ENCODE measurements at regions not wholly inside any gene's neighbourhood (a gene's known extent, or its start where the extent isn't known, plus 50 kb on each side); places are given as distances from the start of the nearest gene placed in this dataset.
"Not testable (repeated sequence)": the region's sequence is repeated elsewhere in the genome, so short reads cannot be mapped to it uniquely, and the experiment has no call there.

GRCh38 chr1:174105086-174105485 is 54.2 kb upstream of the RABGAP1L start:
- Histone ChIP-seq H3K27ac (ENCODE audit: low read depth, low read length) (no peak overlapping the region), H3K27me3 (ENCODE audit: insufficient read depth, low read length) (no peaks in the 10 kb centered on the region), H3K36me3 (ENCODE audit: insufficient read depth, low read length) (no peaks in the 10 kb centered on the region), H3K4me1 (ENCODE audit: insufficient read depth, low read length) (no peaks in the 10 kb centered on the region), H3K4me3 (ENCODE audit: low read length in 2 of 2) (no peak overlapping the region), H3K9me3 (ENCODE audit: control insufficient read depth in 1 of 2, low read length in 2 of 2) (no peaks in the 10 kb centered on the region)
- H3K36me3 Mint-ChIP-seq: no peaks in the 10 kb centered on the region
- no peak overlapping the region for H3K4me3 Mint-ChIP-seq
- H3K27me3 Mint-ChIP-seq: peaks cover 0 to 3% of the 10 kb centered on the region in 2 donors
- ChIA-PET CTCF (ENCODE audit: partially characterized antibody) (interaction anchor here (1.2 to 1.5 kb wide), 2 partner anchors 9 to 113 kb away, joined by 4 to 7 read pairs; no protein-coding TSS in a partner anchor), POLR2A (ENCODE audit: partially characterized antibody) (no interaction called here)
- intact Hi-C loops (cut with micrococcal nuclease): no loop called here
- peaks cover 0 to 1% (median 0%) of the 10 kb centered on the region in 8 donors for H3K9me3 Mint-ChIP-seq
- DNase-seq: no peak
- peak overlapping the region in 1 of 7 donors; percentile 42 for H3K27ac Mint-ChIP-seq
- H3K4me1 Mint-ChIP-seq: no peaks in the 10 kb centered on the region

- POLR2A ChIA-PET (ENCODE audit: partially characterized antibody): no interaction called here
- peaks cover 0 to 3% of the 10 kb centered on the region in 2 donors for H3K27me3 Mint-ChIP-seq
These were observed 55.6 kb upstream of the RABGAP1L start for GRCh38 chr1:174103766-174104165.

DNA sequence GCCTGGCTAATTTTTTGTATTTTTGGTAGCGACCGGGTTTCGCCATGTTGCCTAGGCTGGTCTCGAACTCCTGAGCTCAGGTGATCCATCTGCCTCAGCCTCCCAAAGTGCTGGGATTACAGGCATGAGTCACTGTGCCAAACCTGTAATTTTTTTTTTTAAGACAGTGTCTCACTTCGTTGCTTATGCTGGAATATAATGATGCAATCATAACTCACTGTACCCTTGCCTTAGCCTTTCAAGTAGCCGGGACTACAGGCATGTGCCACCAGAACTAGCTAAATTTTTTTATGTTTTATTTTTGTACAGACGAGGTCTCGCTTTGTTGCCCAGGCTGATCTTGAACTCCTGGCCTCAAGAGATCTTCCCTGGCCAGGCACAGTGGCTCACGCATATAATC is 57.3 kb upstream of the RABGAP1L start:
- H3K27ac Mint-ChIP-seq; CTCF ChIA-PET (ENCODE audit: partially characterized antibody); DNase-seq; H3K4me3 ChIP-seq (ENCODE audit: low read length in 2 of 2); H3K4me3 Mint-ChIP-seq; H3K4me1 Mint-ChIP-seq; H3K36me3 Mint-ChIP-seq; H3K27me3 ChIP-seq (ENCODE audit: insufficient read depth, low read length); H3K36me3 ChIP-seq (ENCODE audit: insufficient read depth, low read length); H3K9me3 Mint-ChIP-seq; H3K4me1 ChIP-seq (ENCODE audit: insufficient read depth, low read length); intact Hi-C loops (cut with micrococcal nuclease); H3K27me3 Mint-ChIP-seq; H3K9me3 ChIP-seq (ENCODE audit: control insufficient read depth in 1 of 2, low read length in 2 of 2); H3K27ac ChIP-seq (ENCODE audit: low read depth, low read length): not testable (repeated sequence)
- POLR2A ChIA-PET (ENCODE audit: partially characterized antibody): interaction anchor here (0.7 kb wide), 1 partner anchor 136 kb away, joined by 4 read pairs; no protein-coding TSS in a partner anchor

More at GRCh38 chr1:174103766-174104165, 55.6 kb upstream of the RABGAP1L start:
- intact Hi-C loops (cut with micrococcal nuclease): no loop called here
- CTCF ChIA-PET (ENCODE audit: partially characterized antibody): interaction anchor here (1.2 to 1.5 kb wide), 3 partner anchors 10 to 114 kb away, joined by 4 to 7 read pairs (median 4); no protein-coding TSS in a partner anchor
- Histone ChIP-seq H3K36me3 (ENCODE audit: insufficient read depth, low read length) (no peaks in the 10 kb centered on the region), H3K9me3 (ENCODE audit: control insufficient read depth in 1 of 2, low read length in 2 of 2) (no peaks in the 10 kb centered on the region), H3K4me1 (ENCODE audit: insufficient read depth, low read length) (no peaks in the 10 kb centered on the region), H3K27ac (ENCODE audit: low read depth, low read length) (no peak overlapping the region), H3K4me3 (ENCODE audit: low read length in 2 of 2) (no peak overlapping the region), H3K27me3 (ENCODE audit: insufficient read depth, low read length) (no peaks in the 10 kb centered on the region)
- H3K4me1 Mint-ChIP-seq: no peaks in the 10 kb centered on the region
- no peaks in the 10 kb centered on the region for H3K36me3 Mint-ChIP-seq
- H3K9me3 Mint-ChIP-seq: peaks cover 0 to 1% (median 0%) of the 10 kb centered on the region in 8 donors
- H3K4me3 Mint-ChIP-seq: no peak overlapping the region
- no peak for DNase-seq
- no peak overlapping the region for H3K27ac Mint-ChIP-seq

DNA sequence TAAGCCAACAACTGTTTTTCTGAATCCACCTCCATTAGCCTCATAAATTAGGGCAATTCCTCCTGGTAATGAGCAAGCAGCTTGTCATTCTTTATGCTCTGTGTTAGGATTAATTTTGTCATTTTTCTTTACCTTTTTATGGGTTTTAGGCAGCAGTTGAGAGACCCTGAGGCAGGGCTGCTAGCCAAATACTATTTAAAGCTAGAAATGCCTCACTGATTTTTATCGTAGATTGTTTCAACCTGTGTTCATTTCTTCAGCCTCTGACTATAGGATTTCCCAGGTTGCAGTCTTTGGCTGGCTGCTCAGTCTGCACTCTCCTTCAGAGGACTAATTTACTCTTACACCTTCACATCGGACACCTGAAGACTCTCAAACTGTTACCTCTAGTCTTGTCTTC is 61.9 kb upstream of the RABGAP1L start:
- ChIA-PET CTCF (ENCODE audit: partially characterized antibody) (no interaction called here), POLR2A (ENCODE audit: partially characterized antibody) (no interaction called here)
- H3K4me1 Mint-ChIP-seq: no peaks in the 10 kb centered on the region
- Histone ChIP-seq H3K4me3 (ENCODE audit: low read length in 2 of 2) (no peak overlapping the region), H3K36me3 (ENCODE audit: insufficient read depth, low read length) (no peaks in the 10 kb centered on the region), H3K27me3 (ENCODE audit: insufficient read depth, low read length) (no peaks in the 10 kb centered on the region), H3K4me1 (ENCODE audit: insufficient read depth, low read length) (no peaks in the 10 kb centered on the region), H3K27ac (ENCODE audit: low read depth, low read length) (no peak overlapping the region), H3K9me3 (ENCODE audit: control insufficient read depth in 1 of 2, low read length in 2 of 2) (no peaks in the 10 kb centered on the region)
- intact Hi-C loops (cut with micrococcal nuclease): no loop called here
- H3K4me3 Mint-ChIP-seq: no peak overlapping the region
- H3K27ac Mint-ChIP-seq: no peak overlapping the region
- H3K27me3 Mint-ChIP-seq: peaks cover 0 to 9% of the 10 kb centered on the region in 2 donors
- DNase-seq: no peak
- H3K36me3 Mint-ChIP-seq: no peaks in the 10 kb centered on the region
- H3K9me3 Mint-ChIP-seq: no peaks in the 10 kb centered on the region

GRCh38 chr1:174093789-174094188 is 65.5 kb upstream of the RABGAP1L start:
- H3K27me3 ChIP-seq (ENCODE audit: insufficient read depth, low read length); H3K4me3 ChIP-seq (ENCODE audit: low read length in 2 of 2); POLR2A ChIA-PET (ENCODE audit: partially characterized antibody); H3K9me3 Mint-ChIP-seq; H3K36me3 ChIP-seq (ENCODE audit: insufficient read depth, low read length); H3K4me1 Mint-ChIP-seq; H3K4me1 ChIP-seq (ENCODE audit: insufficient read depth, low read length); H3K36me3 Mint-ChIP-seq; H3K9me3 ChIP-seq (ENCODE audit: control insufficient read depth in 1 of 2, low read length in 2 of 2); H3K4me3 Mint-ChIP-seq; H3K27me3 Mint-ChIP-seq; H3K27ac Mint-ChIP-seq; intact Hi-C loops (cut with micrococcal nuclease); H3K27ac ChIP-seq (ENCODE audit: low read depth, low read length): not testable (repeated sequence)
- peak in 3 of 5 donors; percentile 4 to 9 (median 5) for DNase-seq
- CTCF ChIA-PET (ENCODE audit: partially characterized antibody): interaction anchor here (0.7 to 1.2 kb wide), 3 partner anchors 137 to 418 kb away, joined by 4 to 5 read pairs (median 4); no protein-coding TSS in a partner anchor

DNA sequence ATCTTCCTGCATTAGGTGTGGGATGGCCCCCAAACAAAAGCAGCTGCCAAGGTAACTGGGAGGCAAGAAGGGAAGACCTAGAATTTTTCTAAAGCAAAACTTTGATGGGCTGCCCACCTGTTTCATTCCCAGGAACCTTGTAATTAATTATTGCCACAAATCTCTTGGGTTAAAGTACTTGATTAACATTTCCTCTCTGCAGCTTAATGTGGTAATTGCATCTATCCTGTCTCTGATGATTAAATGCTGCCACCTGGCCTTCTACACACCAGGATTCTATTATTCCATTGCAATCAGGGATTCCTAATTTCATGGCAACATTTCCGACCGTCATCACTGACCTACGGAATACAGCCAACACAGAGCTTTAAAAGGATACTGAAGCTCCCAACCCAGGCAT is 68.3 kb upstream of the RC3H1 start:
- Histone ChIP-seq H3K4me3 (ENCODE audit: low read length in 2 of 2) (no peak overlapping the region), H3K27ac (ENCODE audit: low read depth, low read length) (no peak overlapping the region), H3K9me3 (ENCODE audit: control insufficient read depth in 1 of 2, low read length in 2 of 2) (no peaks in the 10 kb centered on the region), H3K36me3 (ENCODE audit: insufficient read depth, low read length) (no peaks in the 10 kb centered on the region), H3K4me1 (ENCODE audit: insufficient read depth, low read length) (no peaks in the 10 kb centered on the region), H3K27me3 (ENCODE audit: insufficient read depth, low read length) (no peaks in the 10 kb centered on the region)
- DNase-seq: no peak
- Mint-ChIP-seq H3K4me1 (no peaks in the 10 kb centered on the region), H3K27me3 (peaks cover 0 to 2% of the 10 kb centered on the region in 2 donors), H3K36me3 (no peaks in the 10 kb centered on the region), H3K9me3 (peaks cover 0 to 14% (median 6%) of the 10 kb centered on the region in 8 donors), H3K27ac (no peak overlapping the region), H3K4me3 (no peak overlapping the region)
- intact Hi-C loops (cut with micrococcal nuclease): no loop called here
- ChIA-PET CTCF (ENCODE audit: partially characterized antibody) (no interaction called here), POLR2A (ENCODE audit: partially characterized antibody) (no interaction called here)

DNA sequence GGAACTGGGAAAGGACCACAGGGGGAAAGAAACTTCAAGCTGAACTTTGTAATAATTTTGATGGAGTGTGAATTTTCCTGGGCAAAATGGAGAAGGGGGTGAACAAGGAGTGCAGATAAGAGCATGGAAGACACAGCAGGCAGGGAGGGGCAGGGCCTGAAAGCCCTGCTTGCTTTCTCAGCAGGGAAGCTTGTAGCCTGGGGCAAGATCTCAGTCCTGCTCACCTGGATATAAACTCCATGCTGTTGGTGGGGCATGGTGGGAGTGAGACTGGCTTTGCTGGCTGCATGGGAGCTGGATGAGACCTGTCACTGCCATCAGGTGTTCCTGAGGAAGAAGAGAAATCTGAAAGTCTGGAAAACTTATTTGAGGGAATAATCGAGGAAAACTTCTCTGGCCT is 58.7 kb upstream of the RC3H1 start:
- H3K36me3 Mint-ChIP-seq: no peaks in the 10 kb centered on the region
- CTCF ChIA-PET (ENCODE audit: partially characterized antibody): no interaction called here

More for the DNA sequence above, 58.7 kb upstream of the RC3H1 start:
- Mint-ChIP-seq H3K27ac (no peak overlapping the region), H3K4me3 (no peak overlapping the region), H3K9me3 (peaks cover 0 to 10% (median 5%) of the 10 kb centered on the region in 8 donors), H3K4me1 (no peaks in the 10 kb centered on the region), H3K27me3 (no peaks in the 10 kb centered on the region)
- Histone ChIP-seq H3K27ac (ENCODE audit: low read depth, low read length) (no peak overlapping the region), H3K27me3 (ENCODE audit: insufficient read depth, low read length) (no peaks in the 10 kb centered on the region), H3K9me3 (ENCODE audit: control insufficient read depth in 1 of 2, low read length in 2 of 2) (no peaks in the 10 kb centered on the region), H3K4me1 (ENCODE audit: insufficient read depth, low read length) (no peaks in the 10 kb centered on the region), H3K4me3 (ENCODE audit: low read length in 2 of 2) (no peak overlapping the region), H3K36me3 (ENCODE audit: insufficient read depth, low read length) (no peaks in the 10 kb centered on the region)
- DNase-seq: no peak
- POLR2A ChIA-PET (ENCODE audit: partially characterized antibody): no interaction called here
- intact Hi-C loops (cut with micrococcal nuclease): loop anchor here (10.0 kb wide), 1 partner anchor 106 kb away; no protein-coding TSS in a partner anchor

All from CD4-positive, alpha-beta memory T cell (primary cell).